SW480 (cell line): ENCODE measurements at regions not wholly inside any gene's neighbourhood (a gene's known extent, or its start where the extent isn't known, plus 50 kb on each side); places are given as distances from the start of the nearest gene placed in this dataset.
"Not testable (repeated sequence)": the region's sequence is repeated elsewhere in the genome, so short reads cannot be mapped to it uniquely, and the experiment has no call there.

Experiments
- DNase-seq: peaks from one replicate; pipeline ENCODE4 v3.0.0-alpha.2; 2016; ENCODE audit warnings: low spot score

- no peak for DNase-seq
These were observed 118.2 kb downstream of the ZNF22 start for GRCh38 chr10:45118929-45119328.

GRCh38 chr10:45122180-45122860 lies 121.6 kb downstream of the ZNF22 start:
- DNase-seq, result not testable (repeated sequence)

GRCh38 chr10:45135443-45136198 lies 134.9 kb downstream of the ZNF22 start:
- DNase-seq, result no peak

GRCh38 chr10:45136256-45136655 lies 135.5 kb downstream of the ZNF22 start:
- no peak for DNase-seq

GRCh38 chr10:45144326-45145070 lies 143.8 kb downstream of the ZNF22 start:
- DNase-seq, result no peak

- DNase-seq, result not testable (repeated sequence)
These were observed 144.4 kb downstream of the ZNF22 start for GRCh38 chr10:45145143-45145542.

GRCh38 chr10:45147000-45147399 lies 146.3 kb downstream of the ZNF22 start:
- DNase-seq, result no peak

GRCh38 chr10:45150997-45151396 lies 150.3 kb downstream of the ZNF22 start:
- DNase-seq, result no peak

- no peak for DNase-seq
These were observed 150.9 kb downstream of the ZNF22 start for GRCh38 chr10:45151467-45152214.

- no peak for DNase-seq
These were observed 152.0 kb downstream of the ZNF22 start for GRCh38 chr10:45152726-45153125.

- no peak for DNase-seq
These were observed 153.8 kb downstream of the ZNF22 start for GRCh38 chr10:45154502-45154901.

GRCh38 chr10:45155784-45156183 lies 155.1 kb downstream of the ZNF22 start:
- DNase-seq, result peak; percentile 2

GRCh38 chr10:45160271-45160670 lies 155.1 kb downstream of the OR13A1 start:
- DNase-seq, result peak; percentile 24

GRCh38 chr10:45163315-45163975 lies 152.0 kb downstream of the OR13A1 start:
- DNase-seq, result no peak

GRCh38 chr10:45175520-45176118 lies 139.8 kb downstream of the OR13A1 start:
- DNase-seq, result not testable (repeated sequence)

GRCh38 chr10:45179691-45180090 lies 135.7 kb downstream of the OR13A1 start:
- no peak for DNase-seq

- no peak for DNase-seq
These were observed 134.9 kb downstream of the OR13A1 start for GRCh38 chr10:45180507-45180906.

- DNase-seq, result no peak
These were observed 134.2 kb downstream of the OR13A1 start for GRCh38 chr10:45180946-45181875.

GRCh38 chr10:45183174-45183573 lies 132.2 kb downstream of the OR13A1 start:
- no peak for DNase-seq
